Fibroblast of mammary gland (primary cell): ENCODE measurements at regions not wholly inside any gene's neighbourhood (a gene's known extent, or its start where the extent isn't known, plus 50 kb on each side); places are given as distances from the start of the nearest gene placed in this dataset.
"Not testable (repeated sequence)": the region's sequence is repeated elsewhere in the genome, so short reads cannot be mapped to it uniquely, and the experiment has no call there.

ENCODE experiments used
- DNase-seq: peaks from one replicate; pipeline ENCODE4 v3.0.0-alpha.2; 2010; ENCODE audit warnings: low read depth
- H3K4me3 ChIP-seq: 2 replicates; pipeline ENCODE4 v1.5.1; 2011; ENCODE audit warnings: low read depth, mild to moderate bottlenecking, low read length, moderate library complexity; ENCODE audit not compliant: control insufficient read depth
- CTCF ChIP-seq: conservative IDR thresholded peaks from 2 replicates; pipeline ENCODE4 v1.5.1; 2011; ENCODE audit warnings: low read depth, low read length, inconsistent platforms; ENCODE audit not compliant: control insufficient read depth, insufficient read depth

- no peak overlapping the region for H3K4me3 ChIP-seq
- TF ChIP-seq CTCF, result no peak
Measured at GRCh38 chr6:112437058-112437457, 89.9 kb downstream of the RFPL4B start.

DNA sequence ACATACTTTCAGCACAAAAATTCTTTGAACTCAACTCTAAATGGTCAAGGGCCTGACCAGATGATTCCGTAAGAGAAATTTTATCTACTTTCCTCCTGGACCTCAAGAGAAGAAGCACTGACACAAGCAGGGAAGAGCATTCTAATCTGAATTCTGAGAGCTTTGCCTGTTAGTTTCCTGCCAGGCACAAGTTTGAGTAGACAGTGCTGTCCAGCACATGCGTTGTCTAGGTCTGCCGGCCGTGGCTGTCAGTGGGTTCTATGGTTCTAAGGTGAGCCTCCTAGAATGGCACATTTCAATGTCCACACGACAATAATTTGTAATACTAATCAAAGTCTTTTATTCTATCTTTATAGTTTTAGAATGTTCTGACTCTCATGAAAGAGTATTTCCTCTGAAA is 91.9 kb downstream of the RFPL4B start:
- TF ChIP-seq CTCF, result no peak
- peak; percentile 11 for DNase-seq
- H3K4me3 ChIP-seq, result no peak overlapping the region

More at GRCh38 chr6:112437058-112437457, 89.9 kb downstream of the RFPL4B start:
- DNase-seq, result no peak

GRCh38 chr6:112439432-112439831 is 92.3 kb downstream of the RFPL4B start:
- DNase-seq, result no peak

DNA sequence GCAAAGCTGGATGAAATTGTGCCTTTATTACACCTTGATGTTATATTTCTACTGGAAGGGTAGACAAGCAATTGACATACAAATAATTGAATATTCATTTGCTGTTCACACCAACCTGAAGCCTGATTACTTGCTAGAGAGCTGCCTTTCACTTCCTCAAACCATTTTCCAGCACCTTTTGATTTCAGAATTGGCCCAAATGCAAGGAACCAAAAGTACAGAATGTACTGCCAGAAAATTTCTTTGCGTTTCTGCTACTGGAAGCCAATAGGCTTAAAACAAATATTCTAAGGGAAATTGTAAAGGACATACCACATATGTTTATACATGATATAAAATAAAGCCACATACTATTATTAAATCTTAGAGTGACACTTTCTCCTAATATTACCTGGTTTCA is 94.5 kb downstream of the RFPL4B start:
- DNase-seq, result peak; percentile 22
- no peak for TF ChIP-seq CTCF
- no peak overlapping the region for H3K4me3 ChIP-seq

More at GRCh38 chr6:112439432-112439831, 92.3 kb downstream of the RFPL4B start:
- no peak for TF ChIP-seq CTCF
- H3K4me3 ChIP-seq, result no peak overlapping the region

DNA sequence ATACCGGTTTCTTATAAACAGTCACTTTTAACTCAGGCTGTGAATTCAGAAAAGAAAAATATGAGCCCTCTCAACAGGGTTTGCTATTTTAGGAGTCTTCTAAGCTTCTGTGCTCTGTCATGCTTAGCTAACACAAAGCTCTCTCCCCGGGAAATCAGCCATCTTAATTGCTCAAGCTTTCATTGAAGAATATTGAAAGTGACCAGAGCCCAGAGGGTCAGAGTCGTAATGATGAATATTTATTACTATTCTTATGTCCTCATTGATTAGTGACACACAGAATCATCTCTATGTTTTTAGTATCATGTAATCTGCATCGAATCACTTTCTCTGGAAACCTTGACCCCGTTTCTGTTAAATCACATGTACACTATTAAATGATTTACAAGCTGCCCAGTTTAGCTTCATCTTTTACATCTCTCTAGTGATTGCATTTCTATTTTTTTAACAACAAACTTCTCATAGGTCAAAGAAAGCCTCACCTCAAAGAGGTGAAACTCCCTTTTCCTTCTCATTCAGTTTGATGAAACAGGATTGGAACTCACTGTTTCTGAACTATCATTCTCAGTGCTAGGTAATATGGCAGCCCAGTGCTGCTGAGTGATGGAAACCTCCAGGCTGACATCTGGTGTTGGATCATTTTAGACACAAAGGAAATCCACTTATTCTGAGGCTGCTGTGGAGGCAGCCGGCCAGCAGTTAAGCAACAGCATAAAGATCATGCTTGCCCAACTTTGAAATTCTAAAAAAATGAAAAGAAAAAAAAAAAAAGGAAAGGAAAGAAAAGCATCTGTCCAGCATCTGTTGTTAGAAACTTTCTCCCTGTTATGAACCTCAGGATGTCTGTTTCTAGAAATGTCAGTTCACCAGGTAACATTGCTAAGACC is 96.3 kb downstream of the RFPL4B start:
- TF ChIP-seq CTCF, result no peak
- peak; percentile 86 for DNase-seq
- H3K4me3 ChIP-seq, result no peak overlapping the region

DNA sequence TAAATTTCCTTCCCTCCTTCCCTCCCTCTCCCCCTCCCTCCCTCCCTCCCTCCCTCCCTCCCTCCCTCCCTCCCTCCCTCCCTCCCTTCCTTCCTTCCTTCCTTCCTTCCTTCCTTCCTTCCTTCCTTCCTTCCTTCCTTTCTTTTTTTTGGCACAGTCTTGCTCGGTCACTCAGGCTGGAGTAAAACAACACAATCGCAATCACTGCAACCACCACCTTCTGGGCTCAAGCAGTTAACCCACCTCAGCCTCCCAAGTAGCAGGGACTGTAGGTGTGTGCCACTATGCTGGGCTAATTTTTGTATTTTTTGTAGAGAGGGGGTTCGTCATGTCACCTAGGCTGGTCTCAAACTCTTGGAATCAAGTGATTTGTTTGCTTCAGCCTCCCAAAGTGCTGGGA is 101.7 kb downstream of the RFPL4B start:
- not testable (repeated sequence) for DNase-seq

DNA sequence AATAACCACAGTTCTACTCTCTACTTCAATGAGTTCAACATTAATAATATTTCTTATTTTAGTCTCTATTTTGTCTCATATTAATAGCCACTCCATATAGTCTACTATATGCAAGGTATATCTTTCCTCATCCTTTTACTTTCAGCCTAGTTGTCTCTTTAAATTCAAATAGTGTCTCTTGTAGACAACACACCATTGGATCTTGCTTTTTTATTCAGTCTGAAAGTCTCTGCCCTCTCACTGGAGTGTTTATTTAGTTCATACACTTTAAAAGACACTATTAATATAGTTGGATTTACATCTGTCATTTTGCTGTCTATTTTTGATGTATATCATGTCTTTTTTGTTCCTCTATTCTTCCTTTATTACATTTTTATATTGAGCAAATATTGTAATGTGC is 103.5 kb downstream of the RFPL4B start:
- no peak for DNase-seq
- no peak for TF ChIP-seq CTCF
- H3K4me3 ChIP-seq, result no peak overlapping the region

More for the DNA sequence above, 101.7 kb downstream of the RFPL4B start:
- not testable (repeated sequence) for H3K4me3 ChIP-seq
